Stimulated activated naive B cell treated with anti-CD40 and anti-IgM and Interleukin-4, amounts not matched to agents 10 μg/mL and 1 μg/mL and 100 μg/mL, for 72 hours (primary cell): ENCODE measurements at regions not wholly inside any gene's neighbourhood (a gene's known extent, or its start where the extent isn't known, plus 50 kb on each side); places are given as distances from the start of the nearest gene placed in this dataset.

ENCODE experiments used
- ATAC-seq, 2 donors: fragments of 150-1000 bp; cut with Tn5 transposase; replicated peaks; 2 replicates each; pipeline ENCODE4 v1.10.0; 2021; ENCODE audit warnings: moderate library complexity in 1 of 2
- DNase-seq: peaks from one replicate; pipeline ENCODE4 v3.0.0; 2021
- H3K27ac Mint-ChIP-seq: one replicate; pipeline ENCODE4 v1.8.0; 2022; ENCODE audit warnings: mild to moderate bottlenecking, mixed read lengths
- H3K27me3 Mint-ChIP-seq, 2 donors: one replicate each; pipeline ENCODE4 v1.8.0; 2022; ENCODE audit warnings: mixed read lengths in 2 of 2
- H3K36me3 Mint-ChIP-seq, 2 donors: one replicate each; pipeline ENCODE4 v1.8.0; 2022; ENCODE audit warnings: mixed read lengths in 2 of 2, mild to moderate bottlenecking in 1 of 2
- H3K4me1 Mint-ChIP-seq, 2 donors: one replicate each; pipeline ENCODE4 v1.8.0; 2022; ENCODE audit warnings: mixed read lengths in 2 of 2, mild to moderate bottlenecking in 1 of 2
- H3K4me3 Mint-ChIP-seq, 2 donors: one replicate each; pipeline ENCODE4 v1.8.0; 2022; ENCODE audit warnings: mild to moderate bottlenecking in 2 of 2, mixed read lengths in 2 of 2, moderate library complexity in 1 of 2
- H3K9me3 Mint-ChIP-seq, 2 donors: one replicate each; pipeline ENCODE4 v1.8.0; 2022; ENCODE audit warnings: mixed read lengths in 2 of 2, mild to moderate bottlenecking in 1 of 2

GRCh38 chr14:22513066-22513812 lies 75.8 kb downstream of the DAD1 start:
- no peak for ATAC-seq
- Mint-ChIP-seq H3K9me3 (no peaks in the 10 kb centered on the region), H3K4me3 (no peak overlapping the region), H3K27me3 (no peaks in the 10 kb centered on the region), H3K4me1 (peaks cover 60 to 95% of the 10 kb centered on the region in 2 donors), H3K36me3 (peaks cover 8 to 11% of the 10 kb centered on the region in 2 donors), H3K27ac (peak overlapping the region; percentile 56)
- no peak for DNase-seq

DNA sequence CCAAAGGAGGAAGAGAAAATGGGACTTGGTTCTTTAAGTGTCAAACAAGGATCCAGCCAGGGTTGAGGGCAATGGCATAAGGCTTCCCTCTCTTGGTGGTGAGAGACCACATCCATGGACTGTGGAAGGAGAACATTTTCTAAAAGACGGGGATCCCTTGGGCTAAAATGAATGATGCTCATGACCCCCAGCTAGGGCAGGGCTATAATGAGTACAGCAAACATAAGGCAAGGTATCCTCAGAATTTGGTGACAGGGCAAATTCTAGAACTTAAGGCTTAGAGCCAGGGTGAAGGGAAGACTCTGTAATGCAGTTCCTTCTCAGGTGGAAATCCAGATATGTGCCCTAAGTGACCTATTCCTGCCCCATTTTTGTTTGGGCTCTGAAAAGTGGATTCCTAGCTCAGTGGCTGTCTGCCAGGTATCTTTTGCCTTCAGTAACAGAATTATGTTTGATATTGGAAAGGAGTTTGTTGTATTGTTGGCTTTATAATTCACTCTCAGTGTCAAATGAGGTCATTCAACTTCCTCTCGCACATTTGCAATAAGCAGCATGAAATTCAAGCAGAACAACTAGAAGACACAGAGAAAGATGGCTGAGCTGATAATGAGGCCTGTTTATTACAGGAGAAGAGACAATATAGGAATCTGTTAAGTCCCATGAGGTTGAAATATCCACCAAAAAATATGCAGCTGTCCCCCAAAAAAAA lies 76.8 kb downstream of the DAD1 start:
- no peak for DNase-seq
- Mint-ChIP-seq H3K27me3 (no peaks in the 10 kb centered on the region), H3K27ac (peak overlapping the region; percentile 62), H3K36me3 (peaks cover 10 to 11% of the 10 kb centered on the region in 2 donors), H3K4me3 (no peak overlapping the region), H3K4me1 (peaks cover 52 to 95% of the 10 kb centered on the region in 2 donors), H3K9me3 (no peaks in the 10 kb centered on the region)
- no peak for ATAC-seq

GRCh38 chr14:22510527-22511110 lies 78.4 kb downstream of the DAD1 start:
- Mint-ChIP-seq H3K27ac (peak overlapping the region; percentile 89), H3K36me3 (peaks cover 10 to 11% of the 10 kb centered on the region in 2 donors), H3K4me1 (peaks cover 49 to 95% of the 10 kb centered on the region in 2 donors), H3K9me3 (no peaks in the 10 kb centered on the region), H3K4me3 (no peak overlapping the region), H3K27me3 (no peaks in the 10 kb centered on the region)
- DNase-seq (no peak), ATAC-seq (no peak)

DNA sequence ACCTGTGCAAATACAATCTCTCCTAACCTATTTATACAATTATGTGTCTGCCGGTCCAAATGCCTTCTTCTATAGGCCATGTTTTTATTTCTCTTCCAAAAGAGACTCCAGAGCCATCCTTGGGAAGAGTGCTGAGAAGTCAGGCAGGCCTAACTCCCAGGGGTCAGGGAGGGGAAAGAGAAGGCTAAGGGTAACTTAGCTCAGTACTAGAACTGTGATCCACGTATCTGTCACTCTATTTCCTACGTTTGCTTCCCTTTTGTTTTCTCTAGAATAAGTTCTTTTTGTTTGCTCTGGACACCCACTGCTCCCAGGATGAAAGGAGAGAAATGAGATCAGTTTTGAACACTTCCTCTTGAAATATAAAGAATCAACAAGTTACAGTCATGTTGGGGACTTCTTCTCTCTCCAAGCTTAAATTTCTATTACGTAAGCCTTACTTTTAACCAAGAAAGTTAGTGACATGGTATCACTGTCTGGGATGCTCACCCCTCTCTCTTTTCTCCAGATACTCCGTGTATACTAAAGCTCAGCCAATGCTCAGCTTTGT lies 79.2 kb downstream of the DAD1 start:
- H3K27me3 Mint-ChIP-seq = no peaks in the 10 kb centered on the region
- H3K27ac Mint-ChIP-seq = peak overlapping the region; percentile 89
- H3K4me3 Mint-ChIP-seq = peak overlapping the region; percentile 26 to 45
- no peaks in the 10 kb centered on the region for H3K9me3 Mint-ChIP-seq
- ATAC-seq = peak; percentile 3 to 13
- peaks cover 7 to 10% of the 10 kb centered on the region in 2 donors for H3K36me3 Mint-ChIP-seq
- no peak for DNase-seq
- H3K4me1 Mint-ChIP-seq = peaks cover 45 to 90% of the 10 kb centered on the region in 2 donors

GRCh38 chr14:22509036-22509709 lies 79.9 kb downstream of the DAD1 start:
- DNase-seq (no peak), ATAC-seq (no peak)
- Mint-ChIP-seq H3K9me3 (no peaks in the 10 kb centered on the region), H3K4me3 (no peak overlapping the region), H3K4me1 (peaks cover 45 to 90% of the 10 kb centered on the region in 2 donors), H3K27me3 (no peaks in the 10 kb centered on the region), H3K36me3 (peaks cover 7 to 12% of the 10 kb centered on the region in 2 donors), H3K27ac (peak overlapping the region; percentile 51)

DNA sequence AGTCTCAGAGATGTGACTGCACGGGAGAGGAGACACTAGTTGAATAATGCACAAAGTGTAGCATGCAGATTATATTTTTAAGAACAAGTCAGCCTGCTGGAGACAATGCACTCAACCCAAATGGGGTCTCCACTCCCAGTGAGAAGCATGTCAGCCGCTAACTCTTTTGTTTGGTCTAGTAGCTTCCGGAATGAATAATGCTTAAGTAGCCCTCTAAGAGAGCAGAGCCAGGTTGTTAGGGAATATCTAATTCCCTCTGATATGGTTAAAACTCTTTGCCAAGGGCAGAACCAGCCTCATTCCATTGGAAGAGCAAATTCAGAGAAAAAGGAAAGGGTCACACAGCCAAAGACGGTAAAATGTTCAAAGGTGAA lies 80.4 kb downstream of the DAD1 start:
- Mint-ChIP-seq H3K9me3 (no peaks in the 10 kb centered on the region), H3K4me1 (peaks cover 45 to 91% of the 10 kb centered on the region in 2 donors), H3K36me3 (peaks cover 10 to 13% of the 10 kb centered on the region in 2 donors), H3K27me3 (no peaks in the 10 kb centered on the region), H3K27ac (peak overlapping the region; percentile 92), H3K4me3 (peak overlapping the region; percentile 21 to 53)
- ATAC-seq (no peak), DNase-seq (no peak)

DNA sequence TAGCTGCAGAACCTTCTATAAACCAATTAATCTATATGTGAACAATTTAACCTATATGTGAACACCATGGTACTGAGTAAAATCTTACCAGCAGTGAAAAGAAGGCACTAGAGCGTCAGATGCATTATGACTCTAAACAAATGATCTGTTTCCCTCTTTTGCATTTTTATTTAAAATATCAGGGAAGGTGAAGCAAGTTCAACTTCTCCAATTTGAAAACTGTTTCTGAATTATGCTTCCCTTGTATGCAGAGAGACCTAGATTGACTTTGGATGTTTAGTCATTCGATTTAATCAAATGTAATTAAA lies 80.9 kb downstream of the DAD1 start:
- H3K9me3 Mint-ChIP-seq = no peaks in the 10 kb centered on the region
- H3K4me1 Mint-ChIP-seq = peaks cover 47 to 91% of the 10 kb centered on the region in 2 donors
- H3K4me3 Mint-ChIP-seq = peak overlapping the region; percentile 21 to 53
- H3K27ac Mint-ChIP-seq = peak overlapping the region; percentile 92
- peak; percentile 47 to 52 for ATAC-seq
- no peaks in the 10 kb centered on the region for H3K27me3 Mint-ChIP-seq
- H3K36me3 Mint-ChIP-seq = peaks cover 10 to 11% of the 10 kb centered on the region in 2 donors
- DNase-seq = no peak

DNA sequence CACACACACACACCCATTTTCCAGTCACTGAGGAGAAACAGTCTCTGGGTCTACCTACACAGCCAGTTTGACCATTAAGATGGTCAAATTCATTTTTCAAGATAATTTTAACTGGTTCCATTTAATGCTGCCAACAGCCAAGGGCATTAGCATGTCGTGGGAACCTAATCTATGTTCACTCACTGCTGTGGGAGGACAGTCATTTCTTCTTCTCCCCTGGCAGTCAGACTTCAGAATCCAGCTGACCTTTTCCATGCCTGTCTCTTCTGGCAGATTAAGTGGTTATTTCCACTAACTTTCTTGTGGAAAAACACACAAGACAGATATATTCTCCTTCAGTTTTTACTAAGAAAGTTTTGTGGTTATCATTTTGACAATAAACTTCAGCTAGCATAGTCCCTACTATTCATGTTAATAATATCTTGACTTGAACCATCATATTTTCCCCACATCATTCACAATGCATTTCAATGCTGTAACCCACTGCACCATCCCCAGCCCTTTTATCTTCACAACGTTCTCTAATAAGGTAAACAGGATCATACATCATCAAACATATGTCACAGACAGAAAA lies 82.2 kb downstream of the DAD1 start:
- Mint-ChIP-seq H3K4me3 (peak overlapping the region in 1 of 2 donors; percentile 25), H3K27me3 (no peaks in the 10 kb centered on the region), H3K27ac (peak overlapping the region; percentile 92), H3K4me1 (peaks cover 45 to 90% of the 10 kb centered on the region in 2 donors), H3K9me3 (no peaks in the 10 kb centered on the region), H3K36me3 (peaks cover 10 to 11% of the 10 kb centered on the region in 2 donors)
- DNase-seq (peak; percentile 47), ATAC-seq (peak; percentile 78 to 79)

DNA sequence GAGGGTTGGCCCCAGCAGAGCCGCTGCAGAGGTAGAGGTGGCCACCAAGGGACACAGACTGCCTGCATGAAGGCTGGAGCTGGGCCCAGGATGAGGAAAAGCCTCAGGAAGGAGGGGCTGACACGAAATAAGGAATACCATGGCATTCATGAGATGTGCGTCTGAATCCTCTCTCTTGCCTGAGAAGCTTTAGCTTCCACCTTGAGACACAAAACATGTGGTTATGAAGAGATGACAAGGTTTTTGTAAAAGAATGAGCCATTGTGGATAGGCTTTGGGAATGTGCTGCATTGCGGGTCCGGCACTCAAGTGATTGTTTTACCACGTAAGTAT lies 82.7 kb downstream of the DAD1 start:
- Mint-ChIP-seq H3K4me1 (peaks cover 43 to 85% of the 10 kb centered on the region in 2 donors), H3K27me3 (no peaks in the 10 kb centered on the region), H3K4me3 (peak overlapping the region in 1 of 2 donors; percentile 53), H3K9me3 (no peaks in the 10 kb centered on the region), H3K36me3 (peaks cover 9 to 10% of the 10 kb centered on the region in 2 donors), H3K27ac (peak overlapping the region; percentile 92)
- no peak for DNase-seq
- no peak for ATAC-seq

- Mint-ChIP-seq H3K27ac (peak overlapping the region; percentile 92), H3K9me3 (no peaks in the 10 kb centered on the region), H3K36me3 (peaks cover 9 to 10% of the 10 kb centered on the region in 2 donors), H3K4me3 (peak overlapping the region in 1 of 2 donors; percentile 53), H3K27me3 (no peaks in the 10 kb centered on the region), H3K4me1 (peaks cover 43 to 84% of the 10 kb centered on the region in 2 donors)
- ATAC-seq (peak; percentile 59 to 68), DNase-seq (no peak)
Measured at GRCh38 chr14:22505697-22506377, 83.2 kb downstream of the DAD1 start.

- Mint-ChIP-seq H3K4me1 (peaks cover 42 to 84% of the 10 kb centered on the region in 2 donors), H3K9me3 (no peaks in the 10 kb centered on the region), H3K27me3 (no peaks in the 10 kb centered on the region), H3K36me3 (peaks cover 9 to 10% of the 10 kb centered on the region in 2 donors), H3K4me3 (no peak overlapping the region), H3K27ac (peak overlapping the region; percentile 92)
- DNase-seq = no peak
- peak in 1 of 2 donors; percentile 7 for ATAC-seq
Measured at GRCh38 chr14:22505309-22505696, 83.7 kb downstream of the DAD1 start.

- Mint-ChIP-seq H3K4me3 (no peak overlapping the region), H3K4me1 (peaks cover 31 to 74% of the 10 kb centered on the region in 2 donors), H3K27me3 (no peaks in the 10 kb centered on the region), H3K9me3 (no peaks in the 10 kb centered on the region), H3K36me3 (peaks cover 3 to 10% of the 10 kb centered on the region in 2 donors), H3K27ac (peak overlapping the region; percentile 66)
- DNase-seq = no peak
- ATAC-seq = no peak
Measured at GRCh38 chr14:22502551-22502950, 86.5 kb downstream of the DAD1 start.

DNA sequence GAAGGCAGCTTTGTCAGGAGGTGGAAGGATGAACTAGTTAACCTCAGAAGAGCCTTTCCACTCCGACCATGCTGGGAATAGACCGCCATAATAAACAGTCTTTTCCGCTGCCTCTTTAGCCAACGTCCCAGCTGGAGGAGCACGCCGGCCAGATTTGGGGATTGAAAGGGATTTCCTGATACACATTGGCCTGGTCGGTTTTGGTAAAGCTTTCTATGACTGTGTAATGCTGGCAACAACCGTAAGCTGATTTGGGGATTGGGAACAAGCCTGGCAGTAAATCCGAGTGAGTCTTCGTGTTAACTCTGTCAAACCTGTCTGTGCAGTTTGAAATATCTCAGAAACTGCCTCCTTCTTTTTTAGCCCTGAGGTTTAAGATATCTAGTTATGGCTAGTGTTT lies 87.0 kb downstream of the DAD1 start:
- Mint-ChIP-seq H3K4me1 (peaks cover 36 to 74% of the 10 kb centered on the region in 2 donors), H3K9me3 (no peaks in the 10 kb centered on the region), H3K27me3 (no peaks in the 10 kb centered on the region), H3K36me3 (peaks cover 3 to 10% of the 10 kb centered on the region in 2 donors), H3K4me3 (no peak overlapping the region), H3K27ac (no peak overlapping the region)
- ATAC-seq (no peak), DNase-seq (no peak)
